HepG2 (cell line): ENCODE measurements at regions not wholly inside any gene's neighbourhood (a gene's known extent, or its start where the extent isn't known, plus 50 kb on each side); places are given as distances from the start of the nearest gene placed in this dataset.

Experiments
- ATAC-seq: fragments of 200-7000 bp; cut with Tn5 transposase; 3 replicates; pipeline ENCODE4 v1.9.1; 2020; ENCODE audit warnings: mild to moderate bottlenecking, moderate library complexity
- BruUV-seq: library from RNA; stranded (reverse); fragments of 400-500 nt; replicated peaks from 2 replicates; lab custom pipeline; 2021; lab: Mats Ljungman, UMichigan
- CTCF ChIA-PET: fragments of 300-600 bp; formaldehyde crosslinking; extraction: SDS; loops from one replicate; lab custom pipeline; 2021; ENCODE audit warnings: low total read pairs, inconsistent platforms, low intra/inter-chr PET ratio; lab: Yijun Ruan, JAX
- POLR2A ChIA-PET: fragments of 350-600 bp; sonication (Branson Sonifier 250); formaldehyde crosslinking; loops from one replicate; lab custom pipeline; 2020; ENCODE audit warnings: antibody characterized with exemption, inconsistent platforms; lab: Yijun Ruan, JAX
- DNase-seq: peaks from one replicate; pipeline ENCODE4 v3.0.0-alpha.2; 2015; ENCODE audit warnings: low spot score
- FAIRE-seq: peaks from 3 replicates; lab custom pipeline; 2011; peaks lifted over from hg19 to GRCh38; lab: Jason Lieb, UNC
- H2AFZ ChIP-seq: one replicate; pipeline ENCODE4 v1.6.1; 2011; ENCODE audit warnings: low read length, inconsistent platforms
- H3K27ac ChIP-seq: fragments of 300-600 bp; 3 replicates; pipeline ENCODE4 v1.8.0; 2011; ENCODE audit warnings: mixed run types, mild to moderate bottlenecking, mixed read lengths, low read length, inconsistent platforms; ENCODE audit not compliant: insufficient read depth; ENCODE audit errors: extremely low read length
- H3K27me3 ChIP-seq, 2 experiments: fragments of 200-600 bp in 1 of 2; 2 replicates in 1 of 2; 3 replicates in 1 of 2; pipeline versions ENCODE4 v1.6.0 to v1.8.0; 2011; ENCODE audit warnings: low read length in 2 of 2, mild to moderate bottlenecking in 2 of 2, moderate library complexity in 2 of 2, inconsistent platforms in 1 of 2; ENCODE audit not compliant: insufficient read depth in 2 of 2, control insufficient read depth in 1 of 2
- H3K36me3 ChIP-seq, 2 experiments: fragments of 200-600 bp in 1 of 2; replicated peaks in 1 of 2; 2 replicates in 1 of 2; 3 replicates in 1 of 2; pipeline versions ENCODE4 v1.5.1 to v1.8.0; 2011; ENCODE audit warnings: low read length in 2 of 2, inconsistent platforms in 1 of 2; ENCODE audit not compliant: insufficient read depth in 2 of 2, control insufficient read depth in 1 of 2
- H3K4me1 ChIP-seq: 2 replicates; pipeline ENCODE4 v1.5.1; 2012; ENCODE audit warnings: low read length, inconsistent platforms; ENCODE audit not compliant: insufficient read depth
- H3K4me2 ChIP-seq: 2 replicates; pipeline ENCODE4 v1.6.0; 2011; ENCODE audit warnings: low read depth, low read length, inconsistent platforms
- H3K4me3 ChIP-seq, 3 experiments: fragments of 200-600 bp in 1 of 3; sonication (generic), shearing (Covaris generic) in 1 of 3; replicated peaks in 1 of 3; 2 replicates each; pipeline ENCODE4 v1.5.1; 2011 to 2016; ENCODE audit warnings: low read length in 3 of 3, inconsistent platforms in 2 of 3, low read depth in 2 of 3, mild to moderate bottlenecking in 2 of 3, control low read depth in 1 of 3, mixed read lengths in 1 of 3; ENCODE audit not compliant: insufficient read depth in 1 of 3
- H3K79me2 ChIP-seq: one replicate; pipeline ENCODE4 v1.6.1; 2011; ENCODE audit warnings: low read length, inconsistent platforms; ENCODE audit not compliant: insufficient read depth
- H3K9ac ChIP-seq: 2 replicates; pipeline ENCODE4 v1.6.0; 2011; ENCODE audit warnings: mild to moderate bottlenecking, low read depth, low read length, inconsistent platforms; ENCODE audit not compliant: insufficient read depth
- H3K9me3 ChIP-seq: 2 replicates; pipeline ENCODE4 v1.5.1; 2012; ENCODE audit warnings: mild to moderate bottlenecking, low read length
- H4K20me1 ChIP-seq: 2 replicates; pipeline ENCODE4 v1.6.0; 2011; ENCODE audit warnings: inconsistent platforms, mild to moderate bottlenecking, low read length, moderate library complexity; ENCODE audit not compliant: insufficient read depth
- KAT7 ChIP-seq: IDR thresholded peaks from 2 replicates; pipeline ENCODE4 v1.6.1; 2018; ENCODE audit warnings: borderline replicate concordance, missing compliant biosample characterization
- MAFF ChIP-seq: IDR thresholded peaks from 2 replicates; pipeline ENCODE4 v1.6.1; 2011; ENCODE audit warnings: low read depth, low read length, improper control_type of control experiment
- NONO ChIP-seq, 2 experiments: fragments of 450-650 bp in 1 of 2; sonication (generic) in 1 of 2; formaldehyde crosslinking in 1 of 2; IDR thresholded peaks in 1 of 2; conservative IDR thresholded peaks in 1 of 2; 2 replicates each; pipeline versions ENCODE4 v1.6.1 to v1.8.0; 2017 to 2022; ENCODE audit warnings: mild to moderate bottlenecking in 1 of 2, missing genetic modification reagents in 1 of 2, moderate library complexity in 1 of 2
- PHF21A ChIP-seq: sonication (generic); formaldehyde crosslinking; IDR thresholded peaks from 2 replicates; pipeline ENCODE4 v1.5.0; 2020; ENCODE audit warnings: mild to moderate bottlenecking, missing genetic modification reagents
- SALL1 ChIP-seq: sonication (generic); formaldehyde crosslinking; IDR thresholded peaks from 2 replicates; pipeline ENCODE4 v1.8.0; 2022; ENCODE audit warnings: mild to moderate bottlenecking, missing genetic modification reagents
- SIX4 ChIP-seq: sonication (generic); formaldehyde crosslinking; IDR thresholded peaks from 2 replicates; pipeline ENCODE4 v1.4.0; 2020; ENCODE audit warnings: missing genetic modification reagents
- SP4 ChIP-seq: sonication (generic); formaldehyde crosslinking; IDR thresholded peaks from 2 replicates; pipeline ENCODE4 v1.8.1; 2023; ENCODE audit warnings: mild to moderate bottlenecking, missing genetic modification reagents
- ZMYM3 ChIP-seq: sonication (generic); formaldehyde crosslinking; IDR thresholded peaks from 2 replicates; pipeline ENCODE4 v1.5.1; 2020; ENCODE audit warnings: mild to moderate bottlenecking, missing genetic modification reagents
- ZNF431 ChIP-seq: sonication (generic); formaldehyde crosslinking; IDR thresholded peaks from 2 replicates; pipeline ENCODE4 v1.9.0; 2022; ENCODE audit warnings: missing genetic modification reagents, low read depth, mild to moderate bottlenecking, borderline replicate concordance
- ZNF567 ChIP-seq: sonication (generic); formaldehyde crosslinking; IDR thresholded peaks from 2 replicates; pipeline ENCODE4 v1.8.1; 2023; ENCODE audit warnings: mild to moderate bottlenecking, missing genetic modification reagents, borderline replicate concordance
- ZNF629 ChIP-seq: sonication (generic); formaldehyde crosslinking; conservative IDR thresholded peaks from 2 replicates; pipeline ENCODE4 v1.5.0; 2020; ENCODE audit warnings: missing genetic modification reagents
- ZNF644 ChIP-seq: IDR thresholded peaks from 2 replicates; pipeline ENCODE4 v1.6.1; 2016; ENCODE audit warnings: low read depth
- ZNF776 ChIP-seq: sonication (generic); formaldehyde crosslinking; IDR thresholded peaks from 2 replicates; pipeline ENCODE4 v1.4.0; 2020; ENCODE audit warnings: mild to moderate bottlenecking, missing genetic modification reagents
- ZSCAN25 ChIP-seq: sonication (generic); formaldehyde crosslinking; IDR thresholded peaks from 2 replicates; pipeline ENCODE4 v1.8.0; 2022; ENCODE audit warnings: mild to moderate bottlenecking, missing genetic modification reagents
- WGBS: methylation state at CpG from one replicate; pipeline ENCODE4 v1.1.6; 2017; ENCODE audit warnings: low lambda C conversion rate; 5-methylcytosine and 5-hydroxymethylcytosine counted together
- in situ Hi-C: cut with HindIII; loops from 2 replicates; pipeline ENCODE4 v1.10.0; 2017; ENCODE audit warnings: low pct_unique_long_range_greater_than_20kb; ENCODE audit not compliant: extremely low pct_ligation_motif_present
- intact Hi-C: fragments of 100-400 bp; cut with micrococcal nuclease; formaldehyde crosslinking; loops from one replicate; pipeline ENCODE4 v1.10.0; 2022; ENCODE audit not compliant: unreplicated experiment

DNA sequence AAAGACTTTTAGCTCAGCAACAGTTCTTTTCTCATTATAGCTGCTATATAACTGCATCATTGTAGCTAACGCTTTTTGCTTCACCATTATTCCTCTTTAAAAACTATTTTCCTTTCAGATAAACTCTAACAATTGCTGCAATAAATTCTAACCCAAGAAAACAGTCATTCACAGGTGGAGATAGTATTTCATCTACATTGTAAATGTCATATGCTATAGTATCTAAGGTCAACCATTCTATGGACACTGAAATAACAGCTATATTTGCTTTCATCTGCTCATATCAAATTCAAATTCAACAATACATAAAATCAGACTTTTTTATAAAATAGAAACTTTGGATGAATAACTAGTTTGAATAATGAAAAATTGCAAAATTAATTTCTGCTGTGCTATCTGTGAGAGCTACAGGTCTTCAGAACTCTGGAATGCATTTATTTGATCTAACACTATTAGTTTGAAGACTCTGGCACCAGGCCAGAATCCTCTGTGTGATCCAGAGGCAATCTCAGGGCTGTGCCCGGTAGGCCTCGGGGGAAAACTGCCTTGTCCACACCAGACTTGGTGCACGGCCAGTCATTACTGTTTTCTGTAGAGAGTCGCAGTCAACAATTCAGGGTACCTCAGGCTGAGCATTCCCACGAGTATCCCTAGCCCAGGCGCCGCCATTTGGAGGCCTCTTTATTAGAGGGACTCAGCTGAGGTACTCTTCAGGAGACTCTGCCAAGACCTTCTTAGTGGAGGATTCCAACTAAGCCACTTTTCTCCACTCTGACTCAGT, 332.4 kb downstream of the SLC7A11 start:
- no peaks in the 10 kb centered on the region for H3K27me3 ChIP-seq
- POLR2A ChIA-PET, result no interaction called here
- no peak overlapping the region for H2AFZ ChIP-seq
- intact Hi-C loops, result no loop called here
- FAIRE-seq (no peak), ATAC-seq (no peak), DNase-seq (no peak)
- no peak for TF ChIP-seq ZNF431 (CRISPR knock-in tag)
- no peak for TF ChIP-seq SP4 (CRISPR knock-in tag)
- no peak for TF ChIP-seq ZSCAN25
- TF ChIP-seq ZNF629, result no peak
- TF ChIP-seq ZNF644 (CRISPR knock-in tag), result no peak
- TF ChIP-seq SIX4 (CRISPR knock-in tag), result no peak
- no peak for TF ChIP-seq PHF21A
- no peak for TF ChIP-seq ZMYM3 (CRISPR knock-in tag)
- TF ChIP-seq MAFF, result no peak
- no peak for TF ChIP-seq NONO (IDR thresholded peaks at IDR 0.05)
- no peak for TF ChIP-seq NONO (CRISPR knock-in tag; conservative IDR thresholded peaks at IDR 0.05)
- TF ChIP-seq ZNF776 (CRISPR knock-in tag), result no peak
- no peak for TF ChIP-seq ZNF567 (CRISPR knock-in tag)
- no peak for TF ChIP-seq KAT7
- no peak for TF ChIP-seq SALL1 (CRISPR knock-in tag)
- CTCF ChIA-PET, result no interaction called here
- 45% methylated on average over 4 of the region's 8 CpGs for WGBS
- H3K79me2 ChIP-seq, result no peaks in the 10 kb centered on the region
- BruUV-seq, result no TSS peak
- no peaks in the 10 kb centered on the region for H3K36me3 ChIP-seq
- in situ Hi-C loops, result no loop called here
- H3K9ac ChIP-seq, result no peak overlapping the region
- H3K4me3 ChIP-seq, result no peak overlapping the region
- no peaks in the 10 kb centered on the region for H3K4me1 ChIP-seq
- no peaks in the 10 kb centered on the region for H4K20me1 ChIP-seq
- H3K9me3 ChIP-seq, result no peaks in the 10 kb centered on the region
- no peak overlapping the region for H3K27ac ChIP-seq
- H3K4me2 ChIP-seq, result no peak overlapping the region
